ENCODE measurements at regions not wholly inside any gene's neighbourhood (a gene's known extent, or its start where the extent isn't known, plus 50 kb on each side); places are given as distances from the start of the nearest gene placed in this dataset.

DNA sequence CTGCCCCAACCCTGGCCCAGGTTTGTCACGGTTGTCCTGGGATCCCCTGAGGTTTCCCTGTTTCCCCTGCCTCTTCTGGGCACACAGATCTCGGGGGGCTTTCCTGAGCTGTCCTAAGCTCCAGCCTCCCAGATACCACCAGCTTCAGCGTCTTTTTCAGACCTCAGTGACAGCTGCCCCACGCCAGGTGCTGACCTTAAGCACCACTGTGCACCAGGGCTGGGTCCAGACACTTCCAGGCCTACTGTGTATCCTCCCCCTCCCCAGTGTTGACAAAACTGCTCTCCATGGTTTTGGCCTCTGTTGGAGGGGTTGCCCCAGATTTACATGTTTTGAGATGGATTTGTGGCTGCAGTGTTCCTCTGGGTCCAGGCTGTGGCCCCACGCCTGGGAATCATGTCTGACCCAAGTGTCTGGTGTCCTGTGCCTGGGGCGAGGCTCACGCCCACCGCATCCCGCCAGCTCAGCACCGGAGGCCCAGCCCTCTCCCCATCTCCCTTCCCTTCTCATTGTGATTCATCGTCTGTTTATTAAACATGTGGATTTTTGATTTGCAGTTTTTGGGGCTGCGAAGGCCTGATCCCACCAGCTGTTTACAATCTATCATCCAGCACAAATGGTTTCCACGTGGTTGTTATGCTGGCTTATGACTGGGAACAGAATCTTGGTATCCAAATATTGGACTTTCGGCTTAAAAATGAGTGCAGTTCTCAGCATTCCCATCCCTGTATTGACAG, 82.1 kb downstream of the METRNL start (continued):
- TF ChIP-seq, protein P1, sequence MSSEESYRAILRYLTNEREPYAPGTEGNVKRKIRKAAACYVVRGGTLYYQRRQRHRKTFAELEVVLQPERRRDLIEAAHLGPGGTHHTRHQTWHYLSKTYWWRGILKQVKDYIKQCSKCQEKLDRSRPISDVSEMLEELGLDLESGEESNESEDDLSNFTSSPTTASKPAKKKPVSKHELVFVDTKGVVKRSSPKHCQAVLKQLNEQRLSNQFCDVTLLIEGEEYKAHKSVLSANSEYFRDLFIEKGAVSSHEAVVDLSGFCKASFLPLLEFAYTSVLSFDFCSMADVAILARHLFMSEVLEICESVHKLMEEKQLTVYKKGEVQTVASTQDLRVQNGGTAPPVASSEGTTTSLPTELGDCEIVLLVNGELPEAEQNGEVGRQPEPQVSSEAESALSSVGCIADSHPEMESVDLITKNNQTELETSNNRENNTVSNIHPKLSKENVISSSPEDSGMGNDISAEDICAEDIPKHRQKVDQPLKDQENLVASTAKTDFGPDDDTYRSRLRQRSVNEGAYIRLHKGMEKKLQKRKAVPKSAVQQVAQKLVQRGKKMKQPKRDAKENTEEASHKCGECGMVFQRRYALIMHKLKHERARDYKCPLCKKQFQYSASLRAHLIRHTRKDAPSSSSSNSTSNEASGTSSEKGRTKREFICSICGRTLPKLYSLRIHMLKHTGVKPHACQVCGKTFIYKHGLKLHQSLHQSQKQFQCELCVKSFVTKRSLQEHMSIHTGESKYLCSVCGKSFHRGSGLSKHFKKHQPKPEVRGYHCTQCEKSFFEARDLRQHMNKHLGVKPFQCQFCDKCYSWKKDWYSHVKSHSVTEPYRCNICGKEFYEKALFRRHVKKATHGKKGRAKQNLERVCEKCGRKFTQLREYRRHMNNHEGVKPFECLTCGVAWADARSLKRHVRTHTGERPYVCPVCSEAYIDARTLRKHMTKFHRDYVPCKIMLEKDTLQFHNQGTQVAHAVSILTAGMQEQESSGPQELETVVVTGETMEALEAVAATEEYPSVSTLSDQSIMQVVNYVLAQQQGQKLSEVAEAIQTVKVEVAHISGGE (CRISPR knock-in tag; IDR thresholded peaks at IDR 0.05) = no peak
- no peak for TF ChIP-seq RELB (IDR thresholded peaks at IDR 0.05; ENCODE audit: low read depth)
- no peak for TF ChIP-seq SREBF2 (IDR thresholded peaks at IDR 0.05; ENCODE audit: low read length)
- TF ChIP-seq SMAD5 (IDR thresholded peaks at IDR 0.05; ENCODE audit: low read depth) = no peak

GRCh38 chr17:83162035-83162745, 82.8 kb downstream of the METRNL start:
- SMC1A ChIA-PET (ENCODE audit: uncharacterized antibody, unreplicated experiment) = no interaction called here
- POLR2A ChIA-PET = interaction anchor here (0.6 kb wide), 1 partner anchor 819 kb away, joined by 3 read pairs; no protein-coding TSS in a partner anchor
- TF ChIP-seq EED (IDR thresholded peaks at IDR 0.05; ENCODE audit: low read depth) = no peak
- TF ChIP-seq RBBP5 (conservative IDR thresholded peaks at IDR 0.05) = no peak
- no peak for TF ChIP-seq MYC (IDR thresholded peaks at IDR 0.05; ENCODE audit: insufficient read depth, insufficient read length, insufficient replicate concordance, low read length, severe bottlenecking)
- TF ChIP-seq TBL1XR1 (IDR thresholded peaks at IDR 0.05; ENCODE audit: low read depth, low read length) = no peak
- TF ChIP-seq FOXM1 (IDR thresholded peaks at IDR 0.05; ENCODE audit: low read depth, low read length) = no peak
- no peak for TF ChIP-seq KAT2A (conservative IDR thresholded peaks at IDR 0.05; ENCODE audit: control insufficient read depth, low read depth, low read length)
- no peak for TF ChIP-seq RB1 (IDR thresholded peaks at IDR 0.05; ENCODE audit: borderline replicate concordance)
- TF ChIP-seq ZNF24 (IDR thresholded peaks at IDR 0.05) = no peak
- TF ChIP-seq POLR2AphosphoS5 (IDR thresholded peaks at IDR 0.05; ENCODE audit: low read length) = no peak
- TF ChIP-seq RELA (IDR thresholded peaks at IDR 0.05; ENCODE audit: borderline replicate concordance, partially characterized antibody) = no peak
- no peak for TF ChIP-seq TCF12 (IDR thresholded peaks at IDR 0.05; ENCODE audit: low read depth, low read length)
- TF ChIP-seq SIN3A (IDR thresholded peaks at IDR 0.05; ENCODE audit: low read depth, low read length) = no peak
- no peak for TF ChIP-seq MXI1 (IDR thresholded peaks at IDR 0.05; ENCODE audit: low read depth, low read length)

More at GRCh38 chr17:83162035-83162745, 82.8 kb downstream of the METRNL start:
- ATAC-seq (no peak), DNase-seq (ENCODE audit: low read depth, low spot score) (no peak), FAIRE-seq (no peak)
- Histone ChIP-seq H3K4me1 (ENCODE audit: control insufficient read depth, insufficient read depth, low read length) (no peaks in the 10 kb centered on the region), H2AFZ (ENCODE audit: control insufficient read depth, low read depth, low read length) (no peak overlapping the region), H4K20me1 (ENCODE audit: control insufficient read depth, insufficient read depth) (no peaks in the 10 kb centered on the region), H3K27ac (ENCODE audit: control insufficient read depth, insufficient read depth) (no peak overlapping the region), H3K36me3 (ENCODE audit: control insufficient read depth in 2 of 2, insufficient read depth in 2 of 2, low read length in 1 of 2) (no peaks in the 10 kb centered on the region), H3K4me2 (ENCODE audit: control insufficient read depth, insufficient read depth) (no peak overlapping the region), H3K4me3 (no peak overlapping the region), H3K27me3 (replicated peaks in 1 of 2; ENCODE audit: control insufficient read depth in 2 of 2, insufficient read depth in 2 of 2, low read length in 1 of 2) (peaks cover 0 to 3% of the 10 kb centered on the region in 2 experiments; a peak in 1 of 4 replicates), H3K9me3 (replicated peaks; ENCODE audit: control insufficient read depth, insufficient read depth, low read length) (no peaks in the 10 kb centered on the region), H3K79me2 (ENCODE audit: control insufficient read depth, insufficient read depth, low read length) (no peaks in the 10 kb centered on the region), H3K9ac (ENCODE audit: control insufficient read depth, insufficient read depth, low read length) (no peak overlapping the region)
- whole genome bisulfite sequencing (ENCODE audit: insufficient coverage, insufficient replicate concordance, low lambda C conversion rate, missing lambda C conversion rate) = 43% methylated on average over 21 of the region's 21 CpGs
- ChIA-PET RAD21 (ENCODE audit: unreplicated experiment) (no interaction called here), CTCF (no interaction called here)
- in situ Hi-C loops (cut with MboI) (no loop called here), intact Hi-C loops (cut with micrococcal nuclease; ENCODE audit: unreplicated experiment) (no loop called here)
- BruUV-seq (replicated peaks) = no TSS peak

Measured in GM12878 (cell line).